HG03064 (cell line): ENCODE measurements at regions not wholly inside any gene's neighbourhood (a gene's known extent, or its start where the extent isn't known, plus 50 kb on each side); places are given as distances from the start of the nearest gene placed in this dataset.

Experiments
- ATAC-seq: cut with Tn5 transposase; IDR thresholded peaks from one replicate; pipeline ENCODE4 v1.9.1; 2021; ENCODE audit warnings: low read depth; ENCODE audit not compliant: unreplicated experiment

DNA sequence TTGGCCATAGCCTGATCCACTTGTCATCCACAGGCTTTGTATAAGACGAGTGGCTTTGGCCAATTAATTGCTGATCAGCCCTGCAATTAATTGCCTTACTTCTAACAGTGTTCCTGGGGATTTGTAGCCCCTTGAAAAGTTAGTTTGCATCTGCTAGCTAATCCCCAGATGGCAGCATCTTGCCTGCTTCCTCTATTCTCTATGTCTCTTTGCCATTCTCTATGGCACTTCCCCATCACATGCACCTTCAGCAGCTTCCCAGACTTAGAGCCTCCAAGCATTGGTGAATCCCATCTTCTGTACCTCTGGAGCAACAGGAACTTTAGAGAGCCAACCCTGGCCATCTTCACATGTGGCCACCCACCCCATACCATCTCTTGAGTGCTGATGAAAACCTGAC is 197.0 kb upstream of the DMAC1 start:
- ATAC-seq = no peak

DNA sequence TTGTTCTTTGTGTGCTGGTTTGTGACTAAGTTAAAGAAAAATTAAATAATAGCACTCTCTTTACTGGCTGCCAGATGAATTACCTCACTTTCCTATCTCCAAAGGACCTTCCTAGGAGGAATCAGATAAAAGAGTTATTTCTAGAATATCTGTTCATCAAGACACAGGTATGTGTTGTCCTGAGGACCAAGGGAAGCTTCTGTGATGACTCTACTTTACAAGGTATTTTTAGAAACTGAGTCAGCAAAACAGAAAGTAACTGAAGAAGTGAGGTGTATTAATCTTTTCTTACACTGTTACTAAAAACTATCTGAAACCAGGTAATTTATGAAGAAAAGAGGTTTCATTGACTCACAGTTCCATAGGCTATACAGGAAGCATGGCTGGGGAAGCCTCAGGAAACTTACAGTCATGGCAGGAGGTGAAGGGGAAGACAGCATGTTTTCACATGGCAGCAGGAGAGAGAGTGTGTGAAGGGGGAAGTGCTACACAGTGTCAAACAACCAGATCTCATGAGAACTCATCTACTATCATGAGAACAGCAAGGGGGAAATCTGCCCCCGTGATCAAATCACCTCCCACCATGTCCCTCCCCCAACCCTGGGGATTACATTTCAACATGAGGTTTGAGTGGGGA is 189.2 kb upstream of the DMAC1 start:
- ATAC-seq = no peak

DNA sequence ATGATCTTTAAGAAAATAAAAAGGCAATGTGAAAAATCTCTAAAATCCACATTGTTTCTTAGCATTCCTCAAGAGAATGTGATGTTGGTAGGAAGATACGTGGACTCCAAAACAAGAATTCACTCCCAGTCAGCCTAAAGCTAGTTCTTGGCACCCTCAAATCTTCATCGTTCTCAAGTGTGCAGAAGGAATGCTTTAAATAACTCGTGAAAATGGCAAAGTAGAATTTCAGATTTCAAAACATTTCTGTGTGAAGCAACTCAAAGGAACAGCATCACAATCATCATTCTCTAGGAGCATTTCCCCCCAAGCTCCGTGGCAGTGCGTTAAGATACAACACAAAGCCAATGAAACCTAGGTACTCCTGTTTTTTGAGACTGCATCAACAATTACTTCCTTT is 185.1 kb upstream of the DMAC1 start:
- no peak for ATAC-seq

DNA sequence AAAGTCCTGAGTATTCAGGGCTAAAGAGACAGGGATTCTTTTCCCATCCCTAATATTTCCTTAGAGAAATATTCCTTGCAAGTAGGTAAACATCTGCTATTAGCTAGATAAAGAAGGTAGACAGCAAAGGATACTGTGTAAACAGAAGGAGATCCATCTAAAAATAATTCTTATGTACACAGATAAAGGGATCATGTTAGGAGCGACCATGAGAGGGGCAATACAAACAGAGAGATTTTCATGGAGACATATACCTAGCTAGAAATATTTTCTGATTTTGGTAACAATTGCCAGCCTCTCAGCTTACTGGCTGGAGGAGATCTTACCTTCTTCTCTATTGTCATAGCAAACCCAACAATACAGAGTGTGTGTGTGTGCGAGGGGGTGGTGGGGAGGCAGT is 184.6 kb upstream of the DMAC1 start:
- no peak for ATAC-seq

DNA sequence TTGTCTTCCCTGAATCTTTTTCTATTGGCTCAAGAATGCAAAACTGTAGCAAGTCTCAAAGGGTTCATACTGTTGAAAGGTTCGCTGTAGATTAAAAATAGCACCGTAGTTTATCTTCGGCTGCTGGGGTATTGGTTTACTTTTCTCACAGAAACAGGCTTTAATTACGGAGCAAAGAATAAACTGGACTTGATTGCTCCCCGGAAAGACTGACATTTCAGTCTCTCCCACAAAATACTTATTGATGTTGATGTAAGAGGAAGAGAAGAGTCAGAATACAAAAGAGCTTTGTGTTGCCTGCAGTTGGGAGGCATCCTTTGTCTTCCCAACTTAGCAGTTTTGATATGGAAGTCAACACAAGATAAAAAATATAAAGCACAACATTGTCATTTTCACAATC is 183.9 kb upstream of the DMAC1 start:
- ATAC-seq = no peak

DNA sequence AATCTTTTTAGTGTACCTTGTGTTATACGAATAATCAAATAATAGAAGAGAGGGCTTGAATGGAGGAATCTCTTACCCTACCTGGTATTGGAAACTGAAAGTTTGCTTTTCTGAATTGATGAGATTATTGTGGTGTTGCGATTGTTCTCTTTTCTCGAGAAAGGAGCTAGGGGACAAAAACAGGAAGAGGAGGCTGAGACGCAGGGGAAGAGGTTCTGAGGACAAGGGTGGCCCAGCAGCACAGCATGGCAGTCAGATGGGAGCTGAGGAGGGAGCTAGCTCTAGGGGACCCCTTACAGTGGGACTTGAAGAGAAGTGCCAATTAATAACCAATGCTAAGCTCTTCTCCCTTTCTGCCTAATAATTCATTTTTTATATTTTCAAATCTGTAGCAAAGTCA is 183.3 kb upstream of the DMAC1 start:
- no peak for ATAC-seq

DNA sequence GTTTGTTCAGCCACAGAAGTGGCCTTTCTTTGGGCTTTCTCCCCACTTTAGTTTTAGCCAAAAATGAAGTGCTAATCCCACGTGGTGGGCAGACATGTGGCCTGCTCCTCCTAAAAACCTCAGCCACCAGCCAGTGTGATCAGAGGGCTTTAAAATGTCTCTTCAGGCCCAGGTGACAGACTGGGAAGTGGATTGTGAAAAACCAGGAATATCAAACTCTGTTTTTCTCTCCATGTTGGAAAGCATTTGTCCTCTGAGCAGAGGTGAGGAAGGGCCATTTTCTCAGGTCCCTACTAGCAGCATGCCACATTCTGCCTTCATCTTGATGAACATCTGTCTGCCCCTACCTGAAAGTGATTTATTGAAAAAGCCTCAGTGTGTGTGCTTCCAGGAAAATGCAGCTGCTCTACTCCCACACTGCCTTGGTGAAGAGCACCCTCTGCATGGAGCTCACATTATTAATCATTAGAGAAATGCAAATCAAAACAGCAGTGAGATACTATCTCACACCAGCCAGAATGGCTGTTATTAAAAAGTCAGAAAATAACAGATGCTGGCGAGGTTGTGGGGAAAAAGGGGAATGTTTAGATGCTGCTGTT is 181.2 kb upstream of the DMAC1 start:
- ATAC-seq = no peak

DNA sequence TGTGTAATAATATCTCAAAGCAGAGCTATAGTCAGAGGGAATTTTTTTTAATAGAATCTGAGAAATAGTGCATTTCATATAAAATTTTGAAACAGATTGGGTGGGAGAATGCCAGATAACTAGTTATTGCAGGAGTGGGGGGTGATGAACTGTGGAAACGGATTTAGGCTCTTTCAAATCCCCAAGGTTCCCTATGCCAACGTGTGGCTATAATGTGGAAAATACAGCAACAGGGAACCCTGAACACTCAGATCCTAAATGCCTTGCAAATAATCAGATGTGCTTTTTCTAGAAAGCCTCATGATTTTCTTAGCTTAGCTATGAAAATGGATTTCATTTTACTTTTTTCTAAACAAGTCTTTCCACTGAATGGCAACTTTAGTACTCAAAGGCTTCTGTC is 180.5 kb upstream of the DMAC1 start:
- ATAC-seq = no peak

DNA sequence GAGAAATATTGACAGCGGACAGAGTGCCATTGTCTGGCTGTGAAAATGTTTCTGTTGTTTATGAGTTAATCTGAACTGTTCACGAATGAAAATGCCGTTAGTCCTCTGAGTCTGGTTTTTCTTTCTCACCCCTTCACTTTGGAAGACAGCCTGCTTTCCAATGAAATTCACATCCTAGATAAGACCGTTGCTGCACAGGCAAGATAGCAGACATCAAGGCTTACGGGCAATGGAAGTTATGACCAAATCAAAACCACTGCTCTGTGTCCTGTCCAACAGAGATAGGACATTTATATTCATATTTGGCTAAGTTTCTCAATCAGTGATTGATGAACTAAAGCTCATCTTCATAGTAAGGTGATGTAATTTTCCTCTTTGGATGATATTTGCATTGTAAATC is 180.0 kb upstream of the DMAC1 start:
- ATAC-seq = no peak

DNA sequence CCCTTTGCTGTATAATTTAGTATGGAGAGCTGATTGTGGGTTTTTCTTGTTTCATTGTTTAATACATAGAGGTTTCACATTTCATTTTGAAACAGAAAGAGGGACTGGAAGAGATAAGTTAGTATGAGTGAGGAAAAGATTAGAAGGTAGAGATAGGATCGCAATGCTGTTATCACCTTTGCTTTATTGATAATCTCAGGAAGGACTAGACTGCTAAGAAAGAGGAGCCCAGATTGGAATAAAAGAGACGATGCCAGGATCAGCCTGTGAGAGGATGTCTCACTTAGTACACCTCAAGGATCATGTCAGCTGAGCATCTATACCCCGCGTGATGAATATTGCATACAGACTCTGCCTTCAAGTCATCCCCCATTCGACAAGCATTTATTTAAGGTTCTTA is 178.0 kb upstream of the DMAC1 start:
- no peak for ATAC-seq

DNA sequence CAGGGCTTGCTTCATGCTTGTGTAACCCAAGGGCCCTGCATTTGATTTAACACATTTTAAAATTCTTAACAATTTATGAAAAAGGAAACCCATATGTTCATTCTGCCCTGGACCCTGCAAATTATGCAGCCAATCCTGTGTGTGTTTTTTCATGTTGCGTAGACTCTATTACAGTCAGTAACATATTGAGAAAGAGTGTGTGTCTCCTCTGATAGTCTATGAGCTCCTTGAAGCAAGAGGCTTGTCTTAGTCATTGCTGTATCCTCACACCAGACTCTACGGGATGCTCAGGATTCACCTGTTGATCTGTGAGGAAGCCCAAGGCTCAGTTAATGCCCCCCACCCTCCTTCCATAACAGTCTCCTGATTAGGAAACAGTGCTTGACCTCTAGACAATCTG is 177.3 kb upstream of the DMAC1 start:
- ATAC-seq = no peak

DNA sequence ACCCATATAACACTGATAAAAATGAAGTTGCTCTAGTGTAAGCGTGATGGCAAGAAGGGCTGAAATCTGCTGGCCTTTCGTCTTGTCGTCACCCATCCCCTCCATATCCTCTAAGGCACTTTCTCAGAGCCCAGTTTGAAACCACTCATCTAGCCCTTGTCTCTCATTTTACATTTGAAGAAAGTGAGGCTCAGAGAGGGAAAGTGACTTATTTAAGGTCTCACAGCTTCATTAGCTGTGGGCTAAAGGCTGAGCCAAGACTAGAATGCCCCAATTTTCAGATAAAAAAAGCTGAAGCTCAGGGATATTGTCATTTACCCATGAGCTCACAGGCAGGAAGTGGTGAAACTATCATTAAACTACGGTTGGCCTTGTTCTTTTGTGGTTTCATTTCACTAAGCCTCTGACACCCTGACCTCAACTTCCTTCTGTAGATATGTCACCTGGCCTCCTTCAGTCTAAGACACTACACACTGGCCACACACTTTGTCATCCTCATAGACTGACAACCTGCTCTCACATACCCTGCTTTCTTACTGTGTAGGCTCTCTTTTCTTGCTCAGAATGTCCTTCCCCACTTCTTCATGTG is 176.7 kb upstream of the DMAC1 start:
- ATAC-seq = peak; percentile 96

DNA sequence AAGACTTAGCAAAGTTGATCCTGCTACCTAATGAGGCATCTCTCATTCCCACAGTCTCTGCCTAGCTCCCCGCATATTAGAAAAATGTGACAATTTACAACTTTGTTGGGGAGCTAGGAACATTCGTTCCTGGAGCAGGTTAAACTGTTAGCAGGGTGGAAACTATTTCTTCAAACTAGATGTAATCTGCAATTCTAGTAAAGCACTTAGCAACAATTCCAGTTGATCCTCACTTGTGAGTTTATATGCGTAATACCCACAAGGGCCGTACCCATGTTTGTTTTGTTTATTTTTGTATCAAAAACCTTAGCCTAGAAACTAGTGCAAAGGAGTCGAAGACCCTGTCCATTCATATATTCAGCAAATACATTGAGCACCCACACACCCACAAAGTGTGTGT is 175.8 kb upstream of the DMAC1 start:
- ATAC-seq = no peak

DNA sequence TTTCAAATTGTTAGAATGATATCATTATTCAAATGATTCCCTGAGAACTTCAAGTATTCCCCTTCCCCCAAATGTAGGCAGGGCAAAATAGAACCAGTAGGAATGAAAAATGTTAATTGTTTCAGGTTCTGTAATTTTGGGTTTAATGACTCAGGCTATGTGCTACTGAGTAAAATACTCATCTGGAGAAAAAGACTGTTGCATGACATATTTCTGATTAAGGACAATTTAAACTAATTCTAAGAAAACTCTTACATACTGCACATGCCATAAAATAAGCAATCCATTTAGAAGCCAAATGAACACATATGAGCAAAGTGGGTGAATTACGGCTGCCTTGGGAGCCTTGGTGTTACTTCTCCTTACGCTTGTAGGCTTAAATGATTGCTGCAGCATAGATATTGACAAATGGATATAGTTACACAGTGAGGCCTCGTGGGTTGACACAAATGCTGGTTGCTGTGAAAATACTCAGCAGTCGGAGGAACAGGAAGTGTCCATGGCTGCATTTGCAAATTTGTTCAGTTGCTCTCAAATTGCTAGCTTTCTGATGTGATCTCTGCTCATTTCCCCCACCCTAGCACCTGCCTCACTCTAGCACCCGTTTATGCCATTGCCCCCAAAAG is 174.9 kb upstream of the DMAC1 start:
- ATAC-seq = peak; percentile 31

DNA sequence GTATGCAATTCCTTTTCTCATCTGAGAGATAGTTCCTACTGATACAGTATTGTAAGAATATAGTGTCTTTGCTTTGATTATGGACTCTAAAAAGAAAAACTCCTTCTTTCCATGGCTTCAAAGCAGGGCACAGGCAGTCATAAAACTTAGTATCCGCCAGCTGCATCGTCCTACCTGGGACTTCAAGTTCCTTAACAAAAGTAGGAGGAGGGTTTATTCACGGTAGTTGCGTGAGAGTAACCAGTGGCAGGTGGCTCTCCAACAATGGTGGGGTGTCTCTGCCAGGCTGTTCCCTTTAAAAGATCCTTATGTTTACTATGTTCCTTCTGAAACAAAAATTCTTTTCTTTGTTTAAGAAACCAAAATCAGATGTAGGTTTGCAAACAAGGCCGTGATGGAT is 173.5 kb upstream of the DMAC1 start:
- no peak for ATAC-seq

DNA sequence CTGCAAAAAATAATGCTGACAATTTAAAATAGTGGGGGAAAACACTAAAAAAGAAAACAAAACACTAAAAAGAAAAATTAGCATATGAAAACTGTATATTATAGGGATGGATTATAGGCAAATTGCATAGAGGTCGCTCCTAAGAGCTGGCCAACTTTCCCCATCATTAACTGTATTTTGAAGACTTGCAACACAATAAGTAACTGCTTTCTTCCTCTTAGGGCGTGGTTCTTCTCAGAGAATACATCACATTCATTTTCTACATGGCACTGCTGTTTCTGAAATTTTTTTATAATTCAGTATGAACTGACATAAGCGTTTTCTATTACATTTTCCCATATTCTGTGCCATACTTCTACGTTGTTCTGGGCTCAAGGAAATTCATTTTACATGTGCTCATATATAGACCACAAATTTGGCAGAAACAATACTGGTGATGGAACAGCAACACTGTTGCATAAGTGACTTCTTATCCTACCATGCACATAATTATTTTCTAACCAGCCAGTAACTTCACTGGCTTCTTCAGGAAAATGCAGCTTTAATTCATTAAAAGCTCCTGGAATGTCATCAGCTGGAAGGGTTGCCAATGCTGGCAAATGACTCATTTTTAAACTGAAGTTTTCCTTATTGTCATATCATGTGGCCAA is 171.2 kb upstream of the DMAC1 start:
- no peak for ATAC-seq

DNA sequence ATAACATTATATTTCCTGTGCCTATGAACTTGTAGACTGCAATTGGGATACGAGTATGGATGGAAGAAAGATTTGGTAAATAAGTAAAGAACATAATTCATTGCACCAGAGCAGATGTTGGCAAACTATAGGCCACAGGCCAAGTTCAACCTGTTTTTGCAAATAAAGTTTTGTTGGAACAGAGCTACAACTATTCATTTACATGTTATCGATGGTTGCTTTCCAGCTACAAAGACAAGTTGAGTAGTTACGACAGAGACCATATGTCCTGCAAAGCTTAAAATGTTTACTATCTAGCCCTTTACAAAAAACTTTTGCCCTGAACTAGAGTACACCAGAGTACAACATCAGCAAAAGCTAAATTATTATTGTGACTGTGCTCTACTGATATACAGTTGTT is 169.1 kb upstream of the DMAC1 start:
- ATAC-seq = no peak

DNA sequence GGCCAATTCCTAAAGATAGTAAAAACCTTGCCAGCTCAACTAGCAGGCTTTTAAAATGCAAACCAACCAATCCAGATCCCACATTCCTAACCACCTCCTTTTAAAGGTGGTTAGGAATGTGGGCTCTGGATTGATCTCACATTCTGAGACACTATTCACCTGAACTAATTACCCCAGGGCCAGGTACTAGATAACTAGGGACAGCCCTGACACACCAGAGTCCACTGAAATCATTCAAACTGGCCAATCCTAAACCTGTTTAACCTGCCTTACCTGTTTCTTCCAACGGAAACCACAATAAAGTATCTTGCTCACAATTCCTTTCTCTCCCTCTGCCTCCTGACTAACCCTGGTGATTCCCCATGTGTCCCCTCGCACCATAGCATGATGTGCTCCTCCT is 168.3 kb upstream of the DMAC1 start:
- no peak for ATAC-seq

DNA sequence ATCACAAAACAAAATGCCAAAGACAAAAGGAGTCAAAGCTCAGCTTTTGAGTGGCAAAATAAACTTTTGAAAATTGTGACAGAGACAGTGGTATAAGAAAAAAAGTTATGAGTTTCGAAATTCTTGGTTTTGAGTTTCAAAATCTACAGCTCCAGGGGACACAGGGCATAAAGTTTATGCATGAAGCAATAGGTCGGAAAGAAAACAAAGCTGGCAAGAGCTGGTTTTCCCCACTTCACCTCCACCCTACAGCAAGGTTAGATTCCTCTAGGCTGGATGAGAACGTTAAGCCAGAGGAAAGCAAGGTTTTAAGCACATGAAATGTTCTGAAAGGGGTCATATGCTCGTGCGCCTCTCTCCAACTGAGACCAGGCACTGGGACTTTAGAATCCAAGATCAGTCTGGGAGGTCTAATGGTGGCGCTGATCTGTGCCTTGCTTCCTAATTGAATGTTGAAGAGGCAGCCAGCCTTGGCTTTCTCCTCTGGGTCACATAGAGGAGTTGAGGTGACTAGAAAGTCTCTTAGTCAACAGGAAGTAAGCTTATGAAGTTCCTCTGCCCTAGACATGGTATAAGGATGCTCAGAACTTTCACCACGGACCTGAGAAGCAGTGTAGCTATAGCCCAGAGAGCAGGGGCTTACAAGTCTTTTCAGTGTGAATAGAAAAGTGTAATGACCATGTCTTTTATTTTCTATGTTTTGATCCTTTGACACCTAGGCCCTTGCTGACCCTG is 167.7 kb upstream of the DMAC1 start:
- no peak for ATAC-seq

DNA sequence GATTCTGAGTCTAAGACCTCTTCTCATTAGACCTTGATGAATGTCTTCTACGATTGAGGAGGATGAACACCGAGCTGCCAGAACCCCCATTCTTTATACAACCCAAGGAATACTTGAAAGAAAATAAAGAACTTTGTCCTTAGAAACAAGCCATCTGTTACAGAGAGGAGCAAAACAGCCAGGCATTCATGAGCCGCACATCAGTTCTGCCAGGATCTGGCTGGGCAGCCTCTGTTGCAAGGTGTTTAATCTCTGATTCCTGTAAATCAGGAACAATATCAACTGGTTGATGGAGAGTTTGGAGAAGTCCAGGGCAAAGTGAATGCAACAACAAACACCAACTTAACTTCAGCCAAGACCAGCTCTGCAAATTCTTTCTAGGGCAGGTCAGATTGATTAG is 165.5 kb upstream of the DMAC1 start:
- ATAC-seq = no peak

DNA sequence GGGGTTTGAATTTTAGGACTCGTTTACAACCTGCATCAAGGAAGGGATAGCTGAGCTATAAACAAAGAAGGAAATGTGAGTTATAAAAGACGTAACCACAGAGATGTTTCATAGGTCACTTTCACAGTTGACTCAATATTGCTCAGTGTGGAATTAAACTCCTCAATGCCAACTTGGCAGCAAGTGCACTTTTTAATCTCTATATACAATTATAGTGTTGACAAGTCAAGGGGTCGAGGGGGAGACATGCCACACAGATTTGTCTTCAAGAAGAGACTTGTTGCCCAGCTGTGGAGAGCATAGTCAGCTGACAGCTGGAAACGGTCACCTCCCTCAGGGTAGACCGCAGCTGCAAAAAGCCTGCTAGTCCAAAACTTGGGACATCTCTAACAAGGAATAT is 163.4 kb upstream of the DMAC1 start:
- no peak for ATAC-seq
